BE2C (cell line): ENCODE measurements at regions not wholly inside any gene's neighbourhood (a gene's known extent, or its start where the extent isn't known, plus 50 kb on each side); places are given as distances from the start of the nearest gene placed in this dataset.
"Not testable (repeated sequence)": the region's sequence is repeated elsewhere in the genome, so short reads cannot be mapped to it uniquely, and the experiment has no call there.

Source experiments
- DNase-seq: peaks from one replicate; pipeline ENCODE4 v3.0.0-alpha.2; 2020
- H3K27me3 ChIP-seq: fragments of 250-450 bp; sonication (Bioruptor Pico); 2 replicates; pipeline ENCODE4 v1.5.1; 2020; ENCODE audit warnings: mild to moderate bottlenecking
- H3K36me3 ChIP-seq: fragments of 250-450 bp; sonication (Bioruptor Pico); 2 replicates; pipeline ENCODE4 v1.5.1; 2020; ENCODE audit warnings: mild to moderate bottlenecking
- H3K4me1 ChIP-seq: fragments of 250-450 bp; sonication (Bioruptor Pico); 2 replicates; pipeline ENCODE4 v1.5.1; 2020
- H3K4me3 ChIP-seq: 2 replicates; pipeline ENCODE4 v1.5.1; 2011; ENCODE audit warnings: low read depth, low read length
- H3K9me3 ChIP-seq: fragments of 250-450 bp; sonication (Bioruptor Pico); 2 replicates; pipeline ENCODE4 v1.5.1; 2020
- TF ChIP-seq, protein P1 (sequence below): IDR thresholded peaks from 2 replicates; pipeline ENCODE4 v1.5.1; 2012; ENCODE audit warnings: mild to moderate bottlenecking, low read depth, low read length

DNA sequence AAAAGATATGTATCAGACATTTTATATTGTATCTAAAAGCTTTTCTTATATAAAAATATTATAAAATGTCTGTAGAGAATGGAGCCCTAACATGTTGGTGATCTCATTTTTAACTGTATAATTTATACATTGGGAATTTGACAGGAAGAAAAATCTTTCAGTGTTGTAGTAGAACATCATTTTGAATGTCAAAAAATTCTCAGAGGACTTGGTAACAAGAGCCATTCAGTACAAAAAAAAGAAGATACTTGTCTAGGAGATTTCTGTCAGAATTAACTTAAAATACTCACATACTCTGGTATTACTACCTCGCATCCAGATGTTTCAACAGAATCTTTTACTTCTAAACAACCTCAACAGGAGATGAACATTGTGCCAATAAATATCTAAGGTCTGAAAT, 1277.9 kb downstream of the ROBO2 start:
- TF ChIP-seq, protein P1, sequence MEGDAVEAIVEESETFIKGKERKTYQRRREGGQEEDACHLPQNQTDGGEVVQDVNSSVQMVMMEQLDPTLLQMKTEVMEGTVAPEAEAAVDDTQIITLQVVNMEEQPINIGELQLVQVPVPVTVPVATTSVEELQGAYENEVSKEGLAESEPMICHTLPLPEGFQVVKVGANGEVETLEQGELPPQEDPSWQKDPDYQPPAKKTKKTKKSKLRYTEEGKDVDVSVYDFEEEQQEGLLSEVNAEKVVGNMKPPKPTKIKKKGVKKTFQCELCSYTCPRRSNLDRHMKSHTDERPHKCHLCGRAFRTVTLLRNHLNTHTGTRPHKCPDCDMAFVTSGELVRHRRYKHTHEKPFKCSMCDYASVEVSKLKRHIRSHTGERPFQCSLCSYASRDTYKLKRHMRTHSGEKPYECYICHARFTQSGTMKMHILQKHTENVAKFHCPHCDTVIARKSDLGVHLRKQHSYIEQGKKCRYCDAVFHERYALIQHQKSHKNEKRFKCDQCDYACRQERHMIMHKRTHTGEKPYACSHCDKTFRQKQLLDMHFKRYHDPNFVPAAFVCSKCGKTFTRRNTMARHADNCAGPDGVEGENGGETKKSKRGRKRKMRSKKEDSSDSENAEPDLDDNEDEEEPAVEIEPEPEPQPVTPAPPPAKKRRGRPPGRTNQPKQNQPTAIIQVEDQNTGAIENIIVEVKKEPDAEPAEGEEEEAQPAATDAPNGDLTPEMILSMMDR = no peak
- no peaks in the 10 kb centered on the region for H3K9me3 ChIP-seq
- DNase-seq = no peak
- H3K4me3 ChIP-seq = no peak overlapping the region
- H3K27me3 ChIP-seq = no peaks in the 10 kb centered on the region
- no peaks in the 10 kb centered on the region; the same call in 1 of the 2 replicates for H3K4me1 ChIP-seq
- no peaks in the 10 kb centered on the region for H3K36me3 ChIP-seq

DNA sequence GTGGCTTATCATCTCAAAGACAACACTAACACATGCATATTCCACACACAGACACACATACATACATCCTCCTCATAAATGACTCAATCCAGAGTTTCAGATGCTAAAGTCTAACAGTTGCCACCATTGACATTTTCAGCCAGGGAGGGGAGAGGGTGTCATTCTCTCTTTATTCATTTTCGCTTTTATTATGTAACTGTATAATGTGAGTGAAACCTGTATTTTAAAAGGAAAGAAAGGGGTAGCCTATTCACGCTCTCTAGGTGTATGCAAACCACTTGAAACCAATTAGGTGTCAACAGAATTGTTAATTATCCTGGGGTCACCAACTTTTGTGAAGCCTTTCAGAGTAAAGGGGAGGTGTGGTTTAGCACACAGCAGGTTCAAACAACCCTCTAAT, 1282.9 kb downstream of the ROBO2 start:
- no peaks in the 10 kb centered on the region for H3K27me3 ChIP-seq
- TF ChIP-seq, protein P1 = no peak

DNA sequence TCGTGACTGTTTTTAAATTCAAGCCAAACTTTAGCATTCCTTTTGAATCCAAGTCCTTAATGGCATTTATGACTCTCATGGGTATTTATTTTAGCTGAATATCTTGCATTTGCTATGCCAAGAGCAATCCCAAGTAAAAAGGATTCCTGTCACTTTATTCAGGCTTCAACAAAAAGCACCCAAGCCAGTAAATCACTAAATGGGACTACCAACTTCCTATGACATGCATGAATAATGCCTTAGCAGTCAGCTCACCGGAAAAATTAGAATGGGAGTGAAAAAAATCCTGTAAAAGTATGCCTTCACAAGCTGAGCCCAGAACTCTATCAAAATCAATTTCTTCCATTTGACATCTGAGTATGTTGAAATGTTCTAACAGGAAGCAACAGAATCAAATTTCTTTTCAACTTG, 1297.9 kb downstream of the ROBO2 start:
- no peak for DNase-seq
- no peak overlapping the region for H3K4me3 ChIP-seq
- no peaks in the 10 kb centered on the region for H3K36me3 ChIP-seq
- no peaks in the 10 kb centered on the region for H3K9me3 ChIP-seq
- no peaks in the 10 kb centered on the region for H3K27me3 ChIP-seq
- TF ChIP-seq, protein P1 = no peak
- H3K4me1 ChIP-seq = no peaks in the 10 kb centered on the region

More for the DNA sequence above, 1282.9 kb downstream of the ROBO2 start:
- H3K36me3 ChIP-seq = no peaks in the 10 kb centered on the region
- H3K9me3 ChIP-seq = no peaks in the 10 kb centered on the region
- no peak for DNase-seq
- no peaks in the 10 kb centered on the region for H3K4me1 ChIP-seq
- no peak overlapping the region for H3K4me3 ChIP-seq

DNA sequence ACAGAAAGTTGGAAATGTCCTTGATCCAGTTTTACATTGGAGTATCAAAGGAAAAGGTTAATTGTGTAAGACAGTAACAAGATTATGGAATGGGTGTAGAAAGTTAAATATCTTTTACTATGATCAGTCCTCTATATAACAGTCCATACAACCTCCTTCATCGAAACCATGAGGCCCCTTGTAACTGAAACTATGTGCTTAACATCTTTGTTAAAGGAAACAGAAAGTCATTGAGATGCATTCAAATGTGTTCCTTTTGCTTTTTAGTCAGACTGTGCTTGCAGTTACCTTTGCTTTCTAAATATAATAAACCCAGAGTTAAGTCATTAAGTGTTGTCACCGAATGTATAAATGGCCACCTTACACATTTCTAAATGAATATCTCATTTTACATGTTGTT, 1298.5 kb downstream of the ROBO2 start:
- TF ChIP-seq, protein P1 = no peak
- H3K4me3 ChIP-seq = no peak overlapping the region
- no peaks in the 10 kb centered on the region for H3K27me3 ChIP-seq
- H3K9me3 ChIP-seq = no peaks in the 10 kb centered on the region
- DNase-seq = no peak
- no peaks in the 10 kb centered on the region for H3K4me1 ChIP-seq
- H3K36me3 ChIP-seq = no peaks in the 10 kb centered on the region

DNA sequence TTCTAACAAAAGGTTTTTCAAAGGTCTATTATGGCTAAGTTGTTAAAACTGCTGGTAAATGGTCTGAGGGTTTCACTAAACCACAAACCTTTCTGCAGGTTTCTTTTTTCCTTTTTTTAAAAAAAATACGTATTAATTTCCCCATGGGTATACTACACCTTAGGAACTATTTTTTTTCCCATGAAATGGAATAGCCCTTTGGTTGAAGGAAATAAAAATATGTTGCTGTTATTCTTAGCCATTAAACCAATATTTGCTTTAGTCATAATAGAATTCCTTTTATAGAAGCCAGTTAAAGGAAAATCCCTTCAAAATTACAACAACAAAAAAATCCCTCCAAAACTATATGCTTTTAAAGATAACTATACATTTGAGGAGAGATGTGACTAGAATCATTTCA, 1303.3 kb downstream of the ROBO2 start:
- H3K4me3 ChIP-seq = no peak overlapping the region
- H3K9me3 ChIP-seq = no peaks in the 10 kb centered on the region
- no peaks in the 10 kb centered on the region for H3K4me1 ChIP-seq
- no peaks in the 10 kb centered on the region for H3K27me3 ChIP-seq
- no peak for DNase-seq
- H3K36me3 ChIP-seq = no peaks in the 10 kb centered on the region
- TF ChIP-seq, protein P1 = no peak

DNA sequence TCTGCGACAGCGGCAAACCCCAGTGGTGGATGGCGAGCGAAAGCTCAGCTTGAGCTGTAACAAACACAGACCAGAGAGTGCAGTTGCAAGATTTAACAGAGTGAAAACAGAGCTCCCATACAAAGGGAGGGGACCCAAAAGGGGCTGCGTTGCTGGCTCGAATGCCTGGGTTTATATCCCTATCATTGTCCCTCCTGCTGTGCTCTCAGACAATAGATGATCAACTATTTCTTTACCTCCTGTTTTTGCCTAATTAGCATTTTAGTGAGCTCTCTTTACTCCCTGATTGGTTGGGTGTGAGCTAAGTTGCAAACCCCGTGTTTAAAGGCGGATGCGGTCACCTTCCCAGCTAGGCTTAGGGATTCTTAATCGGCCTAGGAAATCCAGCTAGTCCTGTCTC, 1304.4 kb downstream of the ROBO2 start:
- H3K4me3 ChIP-seq, H3K4me1 ChIP-seq, DNase-seq, H3K36me3 ChIP-seq, H3K9me3 ChIP-seq, H3K27me3 ChIP-seq: not testable (repeated sequence)

DNA sequence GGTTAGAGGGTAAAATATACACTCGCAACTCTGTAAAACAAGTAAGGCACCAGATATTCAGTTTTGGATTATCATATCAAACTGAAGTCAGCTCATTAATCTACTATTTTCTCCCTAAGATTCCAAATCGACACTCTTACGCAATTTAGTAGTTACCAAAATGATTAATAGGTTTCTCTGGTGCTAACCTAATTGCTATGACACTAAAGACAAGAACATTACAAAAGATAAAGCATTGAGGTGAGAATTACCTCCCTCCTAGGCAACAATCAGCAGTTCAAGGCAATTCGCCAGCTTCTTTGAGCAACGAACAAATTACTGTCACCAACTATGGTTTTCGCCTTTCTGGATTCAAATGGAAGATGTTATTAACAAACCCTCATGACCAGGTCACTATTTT, 1305.0 kb downstream of the ROBO2 start:
- no peaks in the 10 kb centered on the region for H3K27me3 ChIP-seq
- no peaks in the 10 kb centered on the region for H3K36me3 ChIP-seq
- no peak overlapping the region for H3K4me3 ChIP-seq
- no peaks in the 10 kb centered on the region; the same call in 1 of the 2 replicates for H3K4me1 ChIP-seq
- no peaks in the 10 kb centered on the region for H3K9me3 ChIP-seq
- TF ChIP-seq, protein P1 = no peak
- no peak for DNase-seq
